ENCODE measurements at regions not wholly inside any gene's neighbourhood (a gene's known extent, or its start where the extent isn't known, plus 50 kb on each side); places are given as distances from the start of the nearest gene placed in this dataset.

DNA sequence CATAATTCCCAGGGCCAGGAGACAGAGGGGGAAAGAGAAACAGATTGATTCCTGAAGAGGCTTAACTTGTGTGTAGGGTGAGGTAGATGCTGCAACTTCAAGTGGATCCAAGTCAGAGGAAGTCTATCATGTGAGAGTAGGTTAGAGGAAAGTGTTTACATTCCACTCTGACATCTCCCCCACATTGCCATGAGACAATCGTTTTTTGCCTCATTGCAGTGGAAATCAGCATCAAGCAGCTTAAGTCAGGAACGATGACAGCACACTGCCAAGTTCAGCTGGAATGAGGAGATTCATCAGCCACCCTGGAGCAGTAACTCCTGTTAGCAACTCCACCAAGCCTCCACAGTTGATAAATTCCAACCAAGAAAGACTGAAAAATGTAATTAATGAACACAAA, 689.7 kb upstream of the MEF2C start:
- TF ChIP-seq, protein P1, sequence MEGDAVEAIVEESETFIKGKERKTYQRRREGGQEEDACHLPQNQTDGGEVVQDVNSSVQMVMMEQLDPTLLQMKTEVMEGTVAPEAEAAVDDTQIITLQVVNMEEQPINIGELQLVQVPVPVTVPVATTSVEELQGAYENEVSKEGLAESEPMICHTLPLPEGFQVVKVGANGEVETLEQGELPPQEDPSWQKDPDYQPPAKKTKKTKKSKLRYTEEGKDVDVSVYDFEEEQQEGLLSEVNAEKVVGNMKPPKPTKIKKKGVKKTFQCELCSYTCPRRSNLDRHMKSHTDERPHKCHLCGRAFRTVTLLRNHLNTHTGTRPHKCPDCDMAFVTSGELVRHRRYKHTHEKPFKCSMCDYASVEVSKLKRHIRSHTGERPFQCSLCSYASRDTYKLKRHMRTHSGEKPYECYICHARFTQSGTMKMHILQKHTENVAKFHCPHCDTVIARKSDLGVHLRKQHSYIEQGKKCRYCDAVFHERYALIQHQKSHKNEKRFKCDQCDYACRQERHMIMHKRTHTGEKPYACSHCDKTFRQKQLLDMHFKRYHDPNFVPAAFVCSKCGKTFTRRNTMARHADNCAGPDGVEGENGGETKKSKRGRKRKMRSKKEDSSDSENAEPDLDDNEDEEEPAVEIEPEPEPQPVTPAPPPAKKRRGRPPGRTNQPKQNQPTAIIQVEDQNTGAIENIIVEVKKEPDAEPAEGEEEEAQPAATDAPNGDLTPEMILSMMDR (IDR thresholded peaks at IDR 0.05): no peak
- no peak for TF ChIP-seq POLR2AphosphoS5 (IDR thresholded peaks at IDR 0.05)
- no peak for TF ChIP-seq EP300 (IDR thresholded peaks at IDR 0.05)
